A549 (cell line): ENCODE measurements at regions not wholly inside any gene's neighbourhood (a gene's known extent, or its start where the extent isn't known, plus 50 kb on each side); places are given as distances from the start of the nearest gene placed in this dataset.

ENCODE experiments used
- ATAC-seq, 2 experiments: fragments of 200-7000 bp in 1 of 2; fragments of >200 bp in 1 of 2; cut with Nextera tagmentation in 1 of 2; cut with Tn5 transposase in 1 of 2; 3 replicates each; pipeline versions ENCODE4 v1.8.0 to v1.9.1; 2018 to 2020; ENCODE audit warnings: mild to moderate bottlenecking in 1 of 2, moderate library complexity in 1 of 2
- CTCF ChIA-PET: fragments of 300-600 bp; sonication (Branson Sonifier 250); formaldehyde crosslinking; extraction: SDS; loops from one replicate; lab custom pipeline; 2021; ENCODE audit warnings: antibody characterized with exemption, inconsistent platforms; lab: Yijun Ruan, JAX
- POLR2A ChIA-PET: fragments of 350-600 bp; formaldehyde crosslinking; extraction: SDS; loops from one replicate; lab custom pipeline; 2021; ENCODE audit warnings: antibody characterized with exemption, inconsistent platforms; lab: Yijun Ruan, JAX
- DNase-seq, 2 experiments: peaks; one replicate each; pipeline versions ENCODE4 v3.0.0 to v3.0.0-alpha.2; 2011 to 2016; ENCODE audit warnings: low read depth in 1 of 2, low spot score in 1 of 2
- FAIRE-seq: peaks from 2 replicates; lab custom pipeline; 2011; peaks lifted over from hg19 to GRCh38; lab: Jason Lieb, UNC
- H3K27ac ChIP-seq, 2 experiments: fragments of >200 bp; sonication (Bioruptor Twin); formaldehyde crosslinking; 3 replicates each; pipeline ENCODE4 v1.5.1; 2016 to 2017
- H3K4me1 ChIP-seq: fragments of >200 bp; sonication (Bioruptor Twin); formaldehyde crosslinking; 3 replicates; pipeline ENCODE4 v1.6.1; 2016
- H3K4me2 ChIP-seq: fragments of >200 bp; sonication (Bioruptor Twin); formaldehyde crosslinking; 3 replicates; pipeline ENCODE4 v1.6.1; 2016
- H3K4me3 ChIP-seq: fragments of >200 bp; sonication (Bioruptor Twin); formaldehyde crosslinking; 3 replicates; pipeline ENCODE4 v1.5.1; 2016
- H3K9me3 ChIP-seq: fragments of >200 bp; sonication (Bioruptor Twin); formaldehyde crosslinking; 3 replicates; pipeline ENCODE4 v1.6.1; 2016
- BHLHE40 ChIP-seq: IDR thresholded peaks from 2 replicates; pipeline ENCODE4 v1.6.1; 2012; ENCODE audit warnings: low read depth, low read length, inconsistent platforms
- CBX8 ChIP-seq: fragments of 200-600 bp; sonication (generic); IDR thresholded peaks from 2 replicates; pipeline ENCODE4 v1.6.1; 2016
- CHD2 ChIP-seq: fragments of 150-350 bp; IDR thresholded peaks from 2 replicates; pipeline ENCODE4 v1.6.1; 2014; ENCODE audit warnings: low read length; ENCODE audit not compliant: partially characterized antibody
- CHD4 ChIP-seq: fragments of 200-600 bp; sonication (generic); IDR thresholded peaks from 2 replicates; pipeline ENCODE4 v1.6.1; 2016; ENCODE audit warnings: antibody characterized with exemption, mild to moderate bottlenecking, borderline replicate concordance
- CTCF ChIP-seq: fragments of >200 bp; sonication (Bioruptor Twin); formaldehyde crosslinking; IDR thresholded peaks from 3 replicates; pipeline ENCODE4 v1.5.1; 2016
- ESRRA ChIP-seq: fragments of 150-350 bp; IDR thresholded peaks from 2 replicates; pipeline ENCODE4 v1.6.1; 2014; ENCODE audit warnings: mild to moderate bottlenecking, low read length, borderline replicate concordance
- FOSB ChIP-seq: fragments of 250-450 bp; sonication (Bioruptor Pico); IDR thresholded peaks from 2 replicates; pipeline ENCODE4 v1.5.0; 2020; ENCODE audit warnings: mild to moderate bottlenecking, moderate library complexity
- FOXS1 ChIP-seq: fragments of 250-450 bp; sonication (Bioruptor Pico); IDR thresholded peaks from 2 replicates; pipeline ENCODE4 v1.5.0; 2020; ENCODE audit warnings: mild to moderate bottlenecking, moderate library complexity
- HEYL ChIP-seq: fragments of 250-450 bp; sonication (Bioruptor Pico); IDR thresholded peaks from 2 replicates; pipeline ENCODE4 v1.8.0; 2021; ENCODE audit warnings: mild to moderate bottlenecking, moderate library complexity
- HOXA7 ChIP-seq: fragments of 250-450 bp; sonication (Bioruptor Pico); IDR thresholded peaks from 2 replicates; pipeline ENCODE4 v1.5.0; 2020; ENCODE audit warnings: mild to moderate bottlenecking, moderate library complexity
- JUN ChIP-seq, 2 experiments: fragments of >200 bp; sonication (Bioruptor Twin); formaldehyde crosslinking; IDR thresholded peaks; 2 replicates in 1 of 2; 3 replicates in 1 of 2; pipeline ENCODE4 v1.6.1; 2016 to 2017
- JUNB ChIP-seq: fragments of >200 bp; sonication (Bioruptor Twin); formaldehyde crosslinking; IDR thresholded peaks from 2 replicates; pipeline ENCODE4 v1.6.1; 2016
- NFE2L2 ChIP-seq: fragments of 150-350 bp; conservative IDR thresholded peaks from 2 replicates; pipeline ENCODE4 v1.6.1; 2014; ENCODE audit warnings: low read length
- NR3C1 ChIP-seq: fragments of >200 bp; sonication (Bioruptor Twin); formaldehyde crosslinking; IDR thresholded peaks from 3 replicates; pipeline ENCODE4 v1.6.1; 2017
- PHF8 ChIP-seq: fragments of 200-600 bp; sonication (generic); IDR thresholded peaks from 2 replicates; pipeline ENCODE4 v1.6.1; 2016; ENCODE audit warnings: low read depth, mild to moderate bottlenecking, antibody characterized with exemption, moderate library complexity, borderline replicate concordance
- RAD21 ChIP-seq, 2 experiments: fragments of >200 bp in 1 of 2; sonication (Bioruptor Twin) in 1 of 2; formaldehyde crosslinking in 1 of 2; IDR thresholded peaks in 1 of 2; conservative IDR thresholded peaks in 1 of 2; 2 replicates in 1 of 2; 3 replicates in 1 of 2; pipeline ENCODE4 v1.6.1; 2012 to 2018; ENCODE audit warnings: inconsistent platforms in 1 of 2
- RARB ChIP-seq: fragments of 250-450 bp; sonication (Bioruptor Pico); IDR thresholded peaks from 2 replicates; pipeline ENCODE4 v1.8.0; 2021; ENCODE audit warnings: mild to moderate bottlenecking, moderate library complexity
- RCOR1 ChIP-seq: fragments of 150-350 bp; IDR thresholded peaks from 2 replicates; pipeline ENCODE4 v1.6.1; 2014; ENCODE audit warnings: antibody characterized with exemption, low read length, low read depth
- RFX5 ChIP-seq: fragments of 450-650 bp; IDR thresholded peaks from 2 replicates; pipeline ENCODE4 v1.7.1; 2014; ENCODE audit warnings: antibody characterized with exemption, mild to moderate bottlenecking, moderate library complexity
- RNF2 ChIP-seq: fragments of 200-600 bp; sonication (generic); IDR thresholded peaks from 2 replicates; pipeline ENCODE4 v1.6.1; 2016; ENCODE audit warnings: low read depth, mild to moderate bottlenecking, antibody characterized with exemption, moderate library complexity, borderline replicate concordance
- SMC3 ChIP-seq: fragments of >200 bp; sonication (Bioruptor Twin); formaldehyde crosslinking; IDR thresholded peaks from 3 replicates; pipeline ENCODE4 v1.6.1; 2018; ENCODE audit warnings: inconsistent platforms
- SREBF2 ChIP-seq: fragments of 450-650 bp; IDR thresholded peaks from 2 replicates; pipeline ENCODE4 v1.6.1; 2014; ENCODE audit warnings: mild to moderate bottlenecking, moderate library complexity
- TFCP2L1 ChIP-seq: fragments of 250-450 bp; sonication (Bioruptor Pico); IDR thresholded peaks from 2 replicates; pipeline ENCODE4 v1.5.0; 2021; ENCODE audit warnings: mild to moderate bottlenecking
- WGBS: methylation state at CpG from one replicate; pipeline ENCODE4 v1.1.6; 2017; ENCODE audit errors: missing lambda C conversion rate; 5-methylcytosine and 5-hydroxymethylcytosine counted together
- TF ChIP-seq, protein P1 (sequence below): IDR thresholded peaks from 2 replicates; pipeline ENCODE4 v1.6.1; 2012
- TF ChIP-seq, protein P2 (sequence below): fragments of >200 bp; sonication (Bioruptor Twin); formaldehyde crosslinking; IDR thresholded peaks from 3 replicates; pipeline ENCODE4 v1.6.1; 2016
- TF ChIP-seq, protein P3 (sequence below): fragments of >200 bp; sonication (Bioruptor Twin); formaldehyde crosslinking; IDR thresholded peaks from 2 replicates; pipeline ENCODE4 v1.6.1; 2016

GRCh38 chr2:183244300-183244844 is 120.1 kb downstream of the NUP35 start:
- CTCF ChIA-PET: interaction anchor here (0.6 kb wide), 1 partner anchor 304 kb away, joined by 3 read pairs; no protein-coding TSS in a partner anchor
- DNase-seq (no peak), ATAC-seq (peak in 1 of 2 experiments; percentile 47; a peak in 1 of 6 replicates), FAIRE-seq (no peak)
- H3K9me3 ChIP-seq: no peaks in the 10 kb centered on the region
- H3K4me2 ChIP-seq: no peak overlapping the region
- no peak for TF ChIP-seq CHD4
- TF ChIP-seq RNF2: no peak
- TF ChIP-seq FOSB (CRISPR knock-in tag): no peak
- TF ChIP-seq JUN (IDR thresholded peaks at IDR 0.05): no peak
- TF ChIP-seq, protein P1, sequence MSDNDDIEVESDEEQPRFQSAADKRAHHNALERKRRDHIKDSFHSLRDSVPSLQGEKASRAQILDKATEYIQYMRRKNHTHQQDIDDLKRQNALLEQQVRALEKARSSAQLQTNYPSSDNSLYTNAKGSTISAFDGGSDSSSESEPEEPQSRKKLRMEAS: no peak
- no peak for TF ChIP-seq RFX5
- TF ChIP-seq HEYL (CRISPR knock-in tag): no peak
- TF ChIP-seq RARB: no peak
- POLR2A ChIA-PET: no interaction called here
- H3K27ac ChIP-seq: no peak overlapping the region
- WGBS: 89% methylated on average over 2 of the region's 2 CpGs
- no peak overlapping the region for H3K4me3 ChIP-seq
- H3K4me1 ChIP-seq: no peaks in the 10 kb centered on the region

- CTCF ChIA-PET: interaction anchor here (0.6 to 1.6 kb wide), 14 partner anchors 8 to 554 kb away, joined by 3 to 5 read pairs (median 4); no protein-coding TSS in a partner anchor
- Histone ChIP-seq H3K4me1 (no peaks in the 10 kb centered on the region), H3K4me3 (no peak overlapping the region), H3K9me3 (no peaks in the 10 kb centered on the region), H3K27ac (no peak overlapping the region), H3K4me2 (no peak overlapping the region)
- DNase-seq (peak; percentile 21 to 28), ATAC-seq (peak; percentile 76 to 82; a peak in 4 of 6 replicates), FAIRE-seq (peak; percentile 23)
- POLR2A ChIA-PET: no interaction called here
- 2% methylated on average over 1 of the region's 1 CpG for WGBS
- peak; percentile 67 to 74 for TF ChIP-seq RAD21 (conservative IDR thresholded peaks at IDR 0.05 in 1 of 2, IDR thresholded peaks at IDR 0.05 in 1 of 2)
- TF ChIP-seq CTCF: peak; percentile 63
- peak; percentile 51; the same call in 2 of the 3 replicates for TF ChIP-seq SMC3
- no peak for TF ChIP-seq PHF8
- TF ChIP-seq SREBF2: no peak
- TF ChIP-seq, protein P2, sequence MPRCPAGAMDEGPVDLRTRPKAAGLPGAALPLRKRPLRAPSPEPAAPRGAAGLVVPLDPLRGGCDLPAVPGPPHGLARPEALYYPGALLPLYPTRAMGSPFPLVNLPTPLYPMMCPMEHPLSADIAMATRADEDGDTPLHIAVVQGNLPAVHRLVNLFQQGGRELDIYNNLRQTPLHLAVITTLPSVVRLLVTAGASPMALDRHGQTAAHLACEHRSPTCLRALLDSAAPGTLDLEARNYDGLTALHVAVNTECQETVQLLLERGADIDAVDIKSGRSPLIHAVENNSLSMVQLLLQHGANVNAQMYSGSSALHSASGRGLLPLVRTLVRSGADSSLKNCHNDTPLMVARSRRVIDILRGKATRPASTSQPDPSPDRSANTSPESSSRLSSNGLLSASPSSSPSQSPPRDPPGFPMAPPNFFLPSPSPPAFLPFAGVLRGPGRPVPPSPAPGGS: no peak
Observed at GRCh38 chr2:183248866-183249567, 124.8 kb downstream of the NUP35 start.

- H3K4me3 ChIP-seq: no peak overlapping the region
- CTCF ChIA-PET: interaction anchor here (1.0 to 1.1 kb wide), 2 partner anchors 20 to 37 kb away, joined by 3 to 4 read pairs; no protein-coding TSS in a partner anchor
- no peaks in the 10 kb centered on the region for H3K4me1 ChIP-seq
- TF ChIP-seq HOXA7 (CRISPR knock-in tag) (no peak), TFCP2L1 (CRISPR knock-in tag) (no peak), CBX8 (no peak), ESRRA (no peak), CHD2 (no peak), BHLHE40 (no peak), FOXS1 (CRISPR knock-in tag) (no peak), NFE2L2 (no peak), RCOR1 (no peak), FOSB (CRISPR knock-in tag) (no peak), JUNB (no peak), NR3C1 (no peak)
- TF ChIP-seq, protein P3, sequence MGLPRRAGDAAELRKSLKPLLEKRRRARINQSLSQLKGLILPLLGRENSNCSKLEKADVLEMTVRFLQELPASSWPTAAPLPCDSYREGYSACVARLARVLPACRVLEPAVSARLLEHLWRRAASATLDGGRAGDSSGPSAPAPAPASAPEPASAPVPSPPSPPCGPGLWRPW: no peak
- H3K27ac ChIP-seq: no peak overlapping the region
- H3K4me2 ChIP-seq: no peak overlapping the region
- no peak for ATAC-seq
- 37% methylated on average over 3 of the region's 3 CpGs for WGBS
- no peaks in the 10 kb centered on the region for H3K9me3 ChIP-seq
- no peak for FAIRE-seq
- DNase-seq: no peak
- POLR2A ChIA-PET: no interaction called here
Observed at GRCh38 chr2:183250061-183250460, 125.8 kb downstream of the NUP35 start.
